ENCODE measurements at regions not wholly inside any gene's neighbourhood (a gene's known extent, or its start where the extent isn't known, plus 50 kb on each side); places are given as distances from the start of the nearest gene placed in this dataset.
A peak's percentile ranks its signal among the peaks of the same experiment; 100 is the strongest.

GRCh38 chr10:36345807-36346206, 703.7 kb upstream of the FZD8 start:
- DNase-seq = no peak

GRCh38 chr10:36345175-36345533, 703.1 kb upstream of the FZD8 start:
- no peak for DNase-seq

GRCh38 chr10:36344240-36345174, 702.4 kb upstream of the FZD8 start:
- DNase-seq = no peak

GRCh38 chr10:36342781-36343180, 700.7 kb upstream of the FZD8 start:
- no peak for DNase-seq

- DNase-seq = no peak
Measured at GRCh38 chr10:36341471-36341870, 699.4 kb upstream of the FZD8 start.

GRCh38 chr10:36336315-36336714, 694.2 kb upstream of the FZD8 start:
- DNase-seq = no peak

- no peak for DNase-seq
Measured at GRCh38 chr10:36333446-36333845, 691.4 kb upstream of the FZD8 start.

GRCh38 chr10:36332926-36333325, 690.8 kb upstream of the FZD8 start:
- no peak for DNase-seq

- DNase-seq = no peak
Measured at GRCh38 chr10:36331121-36331520, 689.0 kb upstream of the FZD8 start.

GRCh38 chr10:36325815-36326214, 683.7 kb upstream of the FZD8 start:
- no peak for DNase-seq

- no peak for DNase-seq
Measured at GRCh38 chr10:36324831-36325230, 682.7 kb upstream of the FZD8 start.

GRCh38 chr10:36313142-36313541, 671.0 kb upstream of the FZD8 start:
- DNase-seq = no peak

GRCh38 chr10:36303896-36304295, 661.8 kb upstream of the FZD8 start:
- peak; percentile 72 for DNase-seq

- no peak for DNase-seq
Measured at GRCh38 chr10:36302086-36302485, 660.0 kb upstream of the FZD8 start.

GRCh38 chr10:36301539-36301938, 659.4 kb upstream of the FZD8 start:
- DNase-seq = no peak

GRCh38 chr10:36301139-36301538, 659.0 kb upstream of the FZD8 start:
- peak; percentile 2 for DNase-seq

GRCh38 chr10:36283827-36284226, 641.7 kb upstream of the FZD8 start:
- no peak for DNase-seq

- no peak for DNase-seq
Measured at GRCh38 chr10:36281831-36282331, 639.8 kb upstream of the FZD8 start.

- no peak for DNase-seq
Measured at GRCh38 chr10:36280890-36281499, 638.9 kb upstream of the FZD8 start.

- DNase-seq = no peak
Measured at GRCh38 chr10:36280321-36280741, 638.2 kb upstream of the FZD8 start.

GRCh38 chr10:36278176-36278575, 636.1 kb upstream of the FZD8 start:
- DNase-seq = no peak

GRCh38 chr10:36277459-36277858, 635.4 kb upstream of the FZD8 start:
- DNase-seq = no peak

GRCh38 chr10:36271627-36272340, 629.7 kb upstream of the FZD8 start:
- DNase-seq = no peak

- no peak for DNase-seq
Measured at GRCh38 chr10:36269222-36269621, 627.1 kb upstream of the FZD8 start.
